ENCODE measurements at regions not wholly inside any gene's neighbourhood (a gene's known extent, or its start where the extent isn't known, plus 50 kb on each side); places are given as distances from the start of the nearest gene placed in this dataset.
"Not testable (repeated sequence)": the region's sequence is repeated elsewhere in the genome, so short reads cannot be mapped to it uniquely, and the experiment has no call there.

DNA sequence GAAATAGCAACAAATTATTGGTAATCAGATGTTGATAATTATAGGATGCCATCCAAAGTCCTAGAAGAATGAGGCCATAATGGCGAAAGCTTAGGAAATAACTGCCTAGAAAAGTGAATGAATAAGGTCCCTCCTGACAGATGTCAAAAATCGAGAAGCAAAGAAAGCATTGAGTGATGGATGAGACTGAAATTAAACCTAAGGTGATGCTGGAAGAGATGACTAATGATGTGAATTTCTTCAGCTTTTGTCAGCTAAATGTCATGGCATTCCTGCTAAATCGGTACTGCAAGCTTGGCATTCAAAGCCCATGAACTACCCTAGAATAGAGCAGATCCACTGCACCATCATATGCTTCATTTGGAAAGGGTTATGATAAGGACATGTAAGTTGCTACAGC lies 74.8 kb upstream of the RGPD4 start:
- no peak overlapping the region for H2AFZ ChIP-seq (ENCODE audit: insufficient read depth, low read depth, low read length, poor library complexity, severe bottlenecking)
- H3K4me2 ChIP-seq (replicated peaks; ENCODE audit: low read depth, low read length, poor library complexity, severe bottlenecking) = no peak overlapping the region
- CTCF ChIA-PET = no interaction called here
- H3K27ac ChIP-seq (ENCODE audit: low read length in 2 of 2) = no peak overlapping the region
- H3K27ac Mint-ChIP-seq = no peak overlapping the region
- no peaks in the 10 kb centered on the region for H3K36me3 ChIP-seq (replicated peaks in 1 of 2; ENCODE audit: control extremely low read depth in 1 of 2, control insufficient read depth in 1 of 2, extremely low read depth in 1 of 2, insufficient read depth in 2 of 2, low read length in 1 of 2)
- POLR2A ChIA-PET = no interaction called here
- no peaks in the 10 kb centered on the region for H3K27me3 ChIP-seq (replicated peaks in 1 of 4; ENCODE audit: control extremely low read depth in 1 of 4, control insufficient read depth in 3 of 4, insufficient read depth in 4 of 4, low read length in 3 of 4)
- H3K27me3 Mint-ChIP-seq = no peaks in the 10 kb centered on the region
- intact Hi-C loops (cut with micrococcal nuclease) = no loop called here
- peaks cover 0 to 4% (median 0%) of the 10 kb centered on the region in 3 donors for H3K9me3 ChIP-seq (ENCODE audit: control extremely low read depth in 1 of 3, control insufficient read depth in 2 of 3, insufficient read depth in 1 of 3, low read length in 2 of 3)
- no peaks in the 10 kb centered on the region for H3K4me1 Mint-ChIP-seq
- no peaks in the 10 kb centered on the region for H4K20me1 ChIP-seq (ENCODE audit: control insufficient read depth, insufficient read depth, low read length, poor library complexity, severe bottlenecking)
- WGBS (ENCODE audit: insufficient coverage) = 83% methylated on average over 2 of the region's 3 CpGs
- peaks cover 7% of the 10 kb centered on the region for H3K9me3 Mint-ChIP-seq (ENCODE audit: insufficient read depth)
- H3K4me3 ChIP-seq (ENCODE audit: control extremely low read depth in 1 of 5, extremely low read depth in 1 of 5, insufficient read depth in 1 of 5, low read depth in 2 of 5, low read length in 4 of 5) = no peak overlapping the region
- H3K4me3 Mint-ChIP-seq = no peak overlapping the region
- H3K79me2 ChIP-seq (ENCODE audit: control insufficient read depth, insufficient read depth, low read length) = no peaks in the 10 kb centered on the region
- no peaks in the 10 kb centered on the region for H3K4me1 ChIP-seq (ENCODE audit: control insufficient read depth in 2 of 2, insufficient read depth in 2 of 2, low read length in 2 of 2)
- TF ChIP-seq, protein P1, sequence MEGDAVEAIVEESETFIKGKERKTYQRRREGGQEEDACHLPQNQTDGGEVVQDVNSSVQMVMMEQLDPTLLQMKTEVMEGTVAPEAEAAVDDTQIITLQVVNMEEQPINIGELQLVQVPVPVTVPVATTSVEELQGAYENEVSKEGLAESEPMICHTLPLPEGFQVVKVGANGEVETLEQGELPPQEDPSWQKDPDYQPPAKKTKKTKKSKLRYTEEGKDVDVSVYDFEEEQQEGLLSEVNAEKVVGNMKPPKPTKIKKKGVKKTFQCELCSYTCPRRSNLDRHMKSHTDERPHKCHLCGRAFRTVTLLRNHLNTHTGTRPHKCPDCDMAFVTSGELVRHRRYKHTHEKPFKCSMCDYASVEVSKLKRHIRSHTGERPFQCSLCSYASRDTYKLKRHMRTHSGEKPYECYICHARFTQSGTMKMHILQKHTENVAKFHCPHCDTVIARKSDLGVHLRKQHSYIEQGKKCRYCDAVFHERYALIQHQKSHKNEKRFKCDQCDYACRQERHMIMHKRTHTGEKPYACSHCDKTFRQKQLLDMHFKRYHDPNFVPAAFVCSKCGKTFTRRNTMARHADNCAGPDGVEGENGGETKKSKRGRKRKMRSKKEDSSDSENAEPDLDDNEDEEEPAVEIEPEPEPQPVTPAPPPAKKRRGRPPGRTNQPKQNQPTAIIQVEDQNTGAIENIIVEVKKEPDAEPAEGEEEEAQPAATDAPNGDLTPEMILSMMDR (IDR thresholded peaks at IDR 0.05) = no peak
- no peak for TF ChIP-seq EZH2 (IDR thresholded peaks at IDR 0.05; ENCODE audit: borderline replicate concordance, insufficient read depth, low read depth, low read length, poor library complexity, severe bottlenecking)
- ATAC-seq (ENCODE audit: low read depth) (no peak), DNase-seq (no peak)
- no peak overlapping the region for H3K9ac ChIP-seq (ENCODE audit: low read length)

GRCh38 chr2:107753806-107754205 lies 72.9 kb upstream of the RGPD4 start:
- H3K9ac ChIP-seq (ENCODE audit: low read length); H3K9me3 ChIP-seq (ENCODE audit: control extremely low read depth in 1 of 3, control insufficient read depth in 2 of 3, insufficient read depth in 1 of 3, low read length in 2 of 3); H2AFZ ChIP-seq (ENCODE audit: insufficient read depth, low read depth, low read length, poor library complexity, severe bottlenecking); DNase-seq; H3K9me3 Mint-ChIP-seq (ENCODE audit: insufficient read depth); H3K4me3 ChIP-seq (ENCODE audit: control extremely low read depth in 1 of 5, extremely low read depth in 1 of 5, insufficient read depth in 1 of 5, low read depth in 2 of 5, low read length in 4 of 5); H3K4me1 Mint-ChIP-seq; H3K4me2 ChIP-seq (replicated peaks; ENCODE audit: low read depth, low read length, poor library complexity, severe bottlenecking); H3K27me3 ChIP-seq (replicated peaks in 1 of 4; ENCODE audit: control extremely low read depth in 1 of 4, control insufficient read depth in 3 of 4, insufficient read depth in 4 of 4, low read length in 3 of 4); ATAC-seq (ENCODE audit: low read depth); CTCF ChIA-PET; intact Hi-C loops (cut with micrococcal nuclease); H3K36me3 ChIP-seq (replicated peaks in 1 of 2; ENCODE audit: control extremely low read depth in 1 of 2, control insufficient read depth in 1 of 2, extremely low read depth in 1 of 2, insufficient read depth in 2 of 2, low read length in 1 of 2); POLR2A ChIA-PET; H3K27ac ChIP-seq (ENCODE audit: low read length in 2 of 2); H4K20me1 ChIP-seq (ENCODE audit: control insufficient read depth, insufficient read depth, low read length, poor library complexity, severe bottlenecking); H3K79me2 ChIP-seq (ENCODE audit: control insufficient read depth, insufficient read depth, low read length); H3K27ac Mint-ChIP-seq; H3K27me3 Mint-ChIP-seq; H3K4me1 ChIP-seq (ENCODE audit: control insufficient read depth in 2 of 2, insufficient read depth in 2 of 2, low read length in 2 of 2); H3K4me3 Mint-ChIP-seq: not testable (repeated sequence)
- WGBS (ENCODE audit: insufficient coverage) = 79% methylated on average over 5 of the region's 8 CpGs

Measured in B cell (primary cell).